Activated T-helper 17 cell treated with anti-CD3 and anti-CD28 coated beads, Interleukin-2, amount 50 U/mL, for 72 hours (primary cell): ENCODE measurements at regions not wholly inside any gene's neighbourhood (a gene's known extent, or its start where the extent isn't known, plus 50 kb on each side); places are given as distances from the start of the nearest gene placed in this dataset.
"Not testable (repeated sequence)": the region's sequence is repeated elsewhere in the genome, so short reads cannot be mapped to it uniquely, and the experiment has no call there.

Experiments used
- ATAC-seq: fragments of 150-1000 bp; cut with Tn5 transposase; replicated peaks from 2 replicates; pipeline ENCODE4 v1.10.0; 2021; ENCODE audit warnings: mild to moderate bottlenecking, moderate library complexity
- H3K27ac Mint-ChIP-seq: one replicate; pipeline ENCODE4 v1.8.0; 2022; ENCODE audit warnings: mixed read lengths
- H3K27me3 Mint-ChIP-seq: one replicate; pipeline ENCODE4 v1.8.0; 2022; ENCODE audit warnings: mixed read lengths
- H3K36me3 Mint-ChIP-seq: one replicate; pipeline ENCODE4 v1.8.0; 2022; ENCODE audit warnings: low read depth, mild to moderate bottlenecking, mixed read lengths
- H3K4me1 Mint-ChIP-seq: one replicate; pipeline ENCODE4 v1.8.0; 2022; ENCODE audit warnings: mixed read lengths
- H3K4me3 Mint-ChIP-seq: one replicate; pipeline ENCODE4 v1.8.0; 2022; ENCODE audit warnings: mild to moderate bottlenecking, mixed read lengths
- H3K9me3 Mint-ChIP-seq: one replicate; pipeline ENCODE4 v1.8.0; 2022; ENCODE audit warnings: mixed read lengths

- H3K27me3 Mint-ChIP-seq: no peaks in the 10 kb centered on the region
- H3K27ac Mint-ChIP-seq: no peak overlapping the region
These were observed 125.2 kb downstream of the ALX1 start for GRCh38 chr12:85405262-85405661.

GRCh38 chr12:85405781-85406522 lies 125.9 kb downstream of the ALX1 start:
- no peak overlapping the region for H3K27ac Mint-ChIP-seq
- ATAC-seq: no peak
- no peak overlapping the region for H3K4me3 Mint-ChIP-seq
- H3K4me1 Mint-ChIP-seq: no peaks in the 10 kb centered on the region
- H3K27me3 Mint-ChIP-seq: no peaks in the 10 kb centered on the region
- H3K9me3 Mint-ChIP-seq: no peaks in the 10 kb centered on the region
- no peaks in the 10 kb centered on the region for H3K36me3 Mint-ChIP-seq

More at GRCh38 chr12:85405262-85405661, 125.2 kb downstream of the ALX1 start:
- Mint-ChIP-seq H3K4me1 (no peaks in the 10 kb centered on the region), H3K4me3 (no peak overlapping the region), H3K9me3 (no peaks in the 10 kb centered on the region), H3K36me3 (no peaks in the 10 kb centered on the region)
- ATAC-seq: no peak

- no peaks in the 10 kb centered on the region for H3K36me3 Mint-ChIP-seq
- no peak for ATAC-seq
- H3K27me3 Mint-ChIP-seq: no peaks in the 10 kb centered on the region
- no peak overlapping the region for H3K4me3 Mint-ChIP-seq
- H3K9me3 Mint-ChIP-seq: no peaks in the 10 kb centered on the region
- H3K4me1 Mint-ChIP-seq: no peaks in the 10 kb centered on the region
- H3K27ac Mint-ChIP-seq: no peak overlapping the region
These were observed 133.2 kb downstream of the ALX1 start for GRCh38 chr12:85413266-85413665.

- H3K4me1 Mint-ChIP-seq: no peaks in the 10 kb centered on the region
- no peak overlapping the region for H3K27ac Mint-ChIP-seq
- no peak for ATAC-seq
- no peaks in the 10 kb centered on the region for H3K36me3 Mint-ChIP-seq
- no peaks in the 10 kb centered on the region for H3K9me3 Mint-ChIP-seq
- H3K4me3 Mint-ChIP-seq: no peak overlapping the region
- no peaks in the 10 kb centered on the region for H3K27me3 Mint-ChIP-seq
These were observed 142.7 kb downstream of the ALX1 start for GRCh38 chr12:85422762-85423161.

- Mint-ChIP-seq H3K36me3 (no peaks in the 10 kb centered on the region), H3K4me1 (no peaks in the 10 kb centered on the region), H3K27ac (no peak overlapping the region), H3K4me3 (no peak overlapping the region), H3K9me3 (no peaks in the 10 kb centered on the region), H3K27me3 (no peaks in the 10 kb centered on the region)
- ATAC-seq: no peak
These were observed 143.9 kb downstream of the ALX1 start for GRCh38 chr12:85423947-85424346.

GRCh38 chr12:85424581-85425348 lies 144.7 kb downstream of the ALX1 start:
- H3K36me3 Mint-ChIP-seq: no peaks in the 10 kb centered on the region
- H3K27ac Mint-ChIP-seq: no peak overlapping the region
- no peaks in the 10 kb centered on the region for H3K9me3 Mint-ChIP-seq
- H3K4me1 Mint-ChIP-seq: no peaks in the 10 kb centered on the region
- no peak overlapping the region for H3K4me3 Mint-ChIP-seq
- H3K27me3 Mint-ChIP-seq: no peaks in the 10 kb centered on the region
- no peak for ATAC-seq

- no peak for ATAC-seq
- H3K9me3 Mint-ChIP-seq: no peaks in the 10 kb centered on the region
- H3K36me3 Mint-ChIP-seq: no peaks in the 10 kb centered on the region
- H3K4me1 Mint-ChIP-seq: no peaks in the 10 kb centered on the region
- H3K4me3 Mint-ChIP-seq: no peak overlapping the region
- H3K27me3 Mint-ChIP-seq: no peaks in the 10 kb centered on the region
- H3K27ac Mint-ChIP-seq: no peak overlapping the region
These were observed 145.3 kb downstream of the ALX1 start for GRCh38 chr12:85425349-85425612.

- Mint-ChIP-seq H3K27ac (no peak overlapping the region), H3K4me3 (no peak overlapping the region), H3K4me1 (no peaks in the 10 kb centered on the region), H3K27me3 (no peaks in the 10 kb centered on the region), H3K9me3 (no peaks in the 10 kb centered on the region), H3K36me3 (no peaks in the 10 kb centered on the region)
- no peak for ATAC-seq
These were observed 145.9 kb downstream of the ALX1 start for GRCh38 chr12:85425926-85426325.

GRCh38 chr12:85433148-85433547 lies 153.1 kb downstream of the ALX1 start:
- not testable (repeated sequence) for H3K36me3 Mint-ChIP-seq, H3K9me3 Mint-ChIP-seq, H3K4me3 Mint-ChIP-seq, ATAC-seq, H3K27me3 Mint-ChIP-seq, H3K4me1 Mint-ChIP-seq, H3K27ac Mint-ChIP-seq

- ATAC-seq: no peak
- Mint-ChIP-seq H3K4me1 (no peaks in the 10 kb centered on the region), H3K27ac (no peak overlapping the region), H3K27me3 (no peaks in the 10 kb centered on the region), H3K36me3 (no peaks in the 10 kb centered on the region), H3K4me3 (no peak overlapping the region), H3K9me3 (peaks cover 6% of the 10 kb centered on the region)
These were observed 160.3 kb downstream of the ALX1 start for GRCh38 chr12:85440271-85440670.

- peaks cover 6% of the 10 kb centered on the region for H3K9me3 Mint-ChIP-seq
- ATAC-seq: no peak
- H3K36me3 Mint-ChIP-seq: no peaks in the 10 kb centered on the region
These were observed 161.0 kb downstream of the ALX1 start for GRCh38 chr12:85441025-85441424.

GRCh38 chr12:85441741-85442140 lies 161.7 kb downstream of the ALX1 start:
- Mint-ChIP-seq H3K27me3 (no peaks in the 10 kb centered on the region), H3K9me3 (peaks cover 6% of the 10 kb centered on the region), H3K4me1 (no peaks in the 10 kb centered on the region), H3K36me3 (no peaks in the 10 kb centered on the region), H3K27ac (no peak overlapping the region), H3K4me3 (no peak overlapping the region)
- ATAC-seq: no peak

More at GRCh38 chr12:85441025-85441424, 161.0 kb downstream of the ALX1 start:
- no peaks in the 10 kb centered on the region for H3K27me3 Mint-ChIP-seq
- no peak overlapping the region for H3K27ac Mint-ChIP-seq
- no peaks in the 10 kb centered on the region for H3K4me1 Mint-ChIP-seq
- no peak overlapping the region for H3K4me3 Mint-ChIP-seq

GRCh38 chr12:85445060-85445938 lies 165.3 kb downstream of the ALX1 start:
- Mint-ChIP-seq H3K4me3 (no peak overlapping the region), H3K4me1 (no peaks in the 10 kb centered on the region), H3K27me3 (no peaks in the 10 kb centered on the region), H3K27ac (no peak overlapping the region), H3K9me3 (no peaks in the 10 kb centered on the region), H3K36me3 (no peaks in the 10 kb centered on the region)
- ATAC-seq: no peak

GRCh38 chr12:85448031-85448430 lies 168.0 kb downstream of the ALX1 start:
- Mint-ChIP-seq H3K4me1 (no peaks in the 10 kb centered on the region), H3K27me3 (no peaks in the 10 kb centered on the region), H3K9me3 (no peaks in the 10 kb centered on the region), H3K4me3 (no peak overlapping the region), H3K27ac (no peak overlapping the region), H3K36me3 (no peaks in the 10 kb centered on the region)
- no peak for ATAC-seq
